ENCODE measurements at regions not wholly inside any gene's neighbourhood (a gene's known extent, or its start where the extent isn't known, plus 50 kb on each side); places are given as distances from the start of the nearest gene placed in this dataset.
"Not testable (repeated sequence)": the region's sequence is repeated elsewhere in the genome, so short reads cannot be mapped to it uniquely, and the experiment has no call there.

GRCh38 chr4:177494791-177495190 is 52.6 kb upstream of the AGA start:
- DNase-seq = no peak

GRCh38 chr4:177495626-177496025 is 53.4 kb upstream of the AGA start:
- not testable (repeated sequence) for DNase-seq

GRCh38 chr4:177499537-177499936 is 57.3 kb upstream of the AGA start:
- DNase-seq = no peak

- no peak for DNase-seq
Measured at GRCh38 chr4:177505171-177505615, 63.0 kb upstream of the AGA start.

GRCh38 chr4:177508662-177509061 is 66.4 kb upstream of the AGA start:
- DNase-seq = no peak

- DNase-seq = no peak
Measured at GRCh38 chr4:177509226-177509745, 67.0 kb upstream of the AGA start.

- DNase-seq = no peak
Measured at GRCh38 chr4:177511611-177512010, 69.4 kb upstream of the AGA start.

GRCh38 chr4:177512646-177513045 is 70.4 kb upstream of the AGA start:
- DNase-seq = no peak

- no peak for DNase-seq
Measured at GRCh38 chr4:177517862-177518261, 75.6 kb upstream of the AGA start.

GRCh38 chr4:177519481-177520260 is 77.4 kb upstream of the AGA start:
- no peak for DNase-seq

GRCh38 chr4:177528620-177529019 is 86.4 kb upstream of the AGA start:
- DNase-seq = no peak

GRCh38 chr4:177530561-177530960 is 88.3 kb upstream of the AGA start:
- DNase-seq = no peak

- no peak for DNase-seq
Measured at GRCh38 chr4:177532358-177532757, 90.1 kb upstream of the AGA start.

- peak; percentile 9 for DNase-seq
Measured at GRCh38 chr4:177534841-177535240, 92.6 kb upstream of the AGA start.

GRCh38 chr4:177546745-177547144 is 104.5 kb upstream of the AGA start:
- no peak for DNase-seq

- DNase-seq = no peak
Measured at GRCh38 chr4:177547985-177548384, 105.7 kb upstream of the AGA start.

GRCh38 chr4:177555007-177555574 is 112.9 kb upstream of the AGA start:
- no peak for DNase-seq

GRCh38 chr4:177557416-177557815 is 115.2 kb upstream of the AGA start:
- DNase-seq = no peak

GRCh38 chr4:177558995-177559394 is 116.8 kb upstream of the AGA start:
- no peak for DNase-seq

- DNase-seq = no peak
Measured at GRCh38 chr4:177562163-177562562, 119.9 kb upstream of the AGA start.

GRCh38 chr4:177562859-177563258 is 120.6 kb upstream of the AGA start:
- no peak for DNase-seq

GRCh38 chr4:177566691-177567090 is 124.5 kb upstream of the AGA start:
- no peak for DNase-seq

GRCh38 chr4:177568931-177569330 is 126.7 kb upstream of the AGA start:
- DNase-seq = no peak

- DNase-seq = no peak
Measured at GRCh38 chr4:177569434-177569833, 127.2 kb upstream of the AGA start.

- DNase-seq = peak; percentile 40
Measured at GRCh38 chr4:177573507-177573906, 131.3 kb upstream of the AGA start.

Measured in NCI-H226 (cell line).